PFSK-1 (cell line): ENCODE measurements at regions not wholly inside any gene's neighbourhood (a gene's known extent, or its start where the extent isn't known, plus 50 kb on each side); places are given as distances from the start of the nearest gene placed in this dataset.

ENCODE experiments used
- FOXP2 ChIP-seq: optimal IDR thresholded peaks from 2 replicates; pipeline ENCODE3; 2011; ENCODE audit warnings: borderline replicate concordance, control low read depth, inconsistent platforms; ENCODE audit not compliant: insufficient read depth; ENCODE audit errors: extremely low read length, extremely low read depth
- POLR2AphosphoS5 ChIP-seq: IDR thresholded peaks from 2 replicates; pipeline ENCODE4 v1.6.1; 2012; ENCODE audit warnings: low read depth, mild to moderate bottlenecking, control low read depth, low read length, moderate library complexity
- SIN3A ChIP-seq: IDR thresholded peaks from 2 replicates; pipeline ENCODE4 v1.6.1; 2012; ENCODE audit warnings: mild to moderate bottlenecking, low read length, moderate library complexity, borderline replicate concordance; ENCODE audit not compliant: insufficient read depth
- TAF1 ChIP-seq: IDR thresholded peaks from 2 replicates; pipeline ENCODE4 v1.6.1; 2012; ENCODE audit warnings: low read length, control low read depth, borderline replicate concordance; ENCODE audit not compliant: insufficient read depth
- TF ChIP-seq, protein P1 (sequence below), 2 experiments: IDR thresholded peaks; 2 replicates each; pipeline versions ENCODE4 v1.6.1 to v1.8.0; 2011 to 2012; ENCODE audit warnings: low read depth in 2 of 2, low read length in 2 of 2, control low read depth in 1 of 2, inconsistent platforms in 1 of 2, mild to moderate bottlenecking in 1 of 2, moderate library complexity in 1 of 2; ENCODE audit not compliant: insufficient read depth in 1 of 2

DNA sequence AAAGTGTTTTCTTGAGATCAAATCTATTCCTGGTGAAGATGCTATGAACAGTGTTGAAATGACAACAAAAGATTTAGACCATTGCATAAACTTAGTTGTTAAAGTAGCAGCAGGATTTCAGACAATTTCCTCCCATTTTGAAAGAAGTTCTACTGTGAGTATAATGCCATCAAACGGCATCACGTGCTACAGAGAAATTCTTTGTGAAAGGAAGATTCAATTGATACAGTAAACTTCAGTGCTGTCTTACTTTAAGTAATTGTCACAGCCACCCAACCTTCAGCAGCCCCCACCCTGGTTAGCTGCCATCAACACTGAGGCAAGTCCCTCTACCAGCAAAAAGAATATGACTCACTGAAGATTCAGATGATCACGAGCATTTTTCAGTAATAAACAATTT is 115.2 kb downstream of the TES start:
- TF ChIP-seq TAF1 (no peak), POLR2AphosphoS5 (no peak), SIN3A (no peak), FOXP2 (no peak)
- TF ChIP-seq, protein P1, sequence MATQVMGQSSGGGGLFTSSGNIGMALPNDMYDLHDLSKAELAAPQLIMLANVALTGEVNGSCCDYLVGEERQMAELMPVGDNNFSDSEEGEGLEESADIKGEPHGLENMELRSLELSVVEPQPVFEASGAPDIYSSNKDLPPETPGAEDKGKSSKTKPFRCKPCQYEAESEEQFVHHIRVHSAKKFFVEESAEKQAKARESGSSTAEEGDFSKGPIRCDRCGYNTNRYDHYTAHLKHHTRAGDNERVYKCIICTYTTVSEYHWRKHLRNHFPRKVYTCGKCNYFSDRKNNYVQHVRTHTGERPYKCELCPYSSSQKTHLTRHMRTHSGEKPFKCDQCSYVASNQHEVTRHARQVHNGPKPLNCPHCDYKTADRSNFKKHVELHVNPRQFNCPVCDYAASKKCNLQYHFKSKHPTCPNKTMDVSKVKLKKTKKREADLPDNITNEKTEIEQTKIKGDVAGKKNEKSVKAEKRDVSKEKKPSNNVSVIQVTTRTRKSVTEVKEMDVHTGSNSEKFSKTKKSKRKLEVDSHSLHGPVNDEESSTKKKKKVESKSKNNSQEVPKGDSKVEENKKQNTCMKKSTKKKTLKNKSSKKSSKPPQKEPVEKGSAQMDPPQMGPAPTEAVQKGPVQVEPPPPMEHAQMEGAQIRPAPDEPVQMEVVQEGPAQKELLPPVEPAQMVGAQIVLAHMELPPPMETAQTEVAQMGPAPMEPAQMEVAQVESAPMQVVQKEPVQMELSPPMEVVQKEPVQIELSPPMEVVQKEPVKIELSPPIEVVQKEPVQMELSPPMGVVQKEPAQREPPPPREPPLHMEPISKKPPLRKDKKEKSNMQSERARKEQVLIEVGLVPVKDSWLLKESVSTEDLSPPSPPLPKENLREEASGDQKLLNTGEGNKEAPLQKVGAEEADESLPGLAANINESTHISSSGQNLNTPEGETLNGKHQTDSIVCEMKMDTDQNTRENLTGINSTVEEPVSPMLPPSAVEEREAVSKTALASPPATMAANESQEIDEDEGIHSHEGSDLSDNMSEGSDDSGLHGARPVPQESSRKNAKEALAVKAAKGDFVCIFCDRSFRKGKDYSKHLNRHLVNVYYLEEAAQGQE (IDR thresholded peaks at IDR 0.05; ENCODE audit: insufficient read depth in 1 of 2, low read depth in 2 of 2, low read length in 2 of 2): no peak

DNA sequence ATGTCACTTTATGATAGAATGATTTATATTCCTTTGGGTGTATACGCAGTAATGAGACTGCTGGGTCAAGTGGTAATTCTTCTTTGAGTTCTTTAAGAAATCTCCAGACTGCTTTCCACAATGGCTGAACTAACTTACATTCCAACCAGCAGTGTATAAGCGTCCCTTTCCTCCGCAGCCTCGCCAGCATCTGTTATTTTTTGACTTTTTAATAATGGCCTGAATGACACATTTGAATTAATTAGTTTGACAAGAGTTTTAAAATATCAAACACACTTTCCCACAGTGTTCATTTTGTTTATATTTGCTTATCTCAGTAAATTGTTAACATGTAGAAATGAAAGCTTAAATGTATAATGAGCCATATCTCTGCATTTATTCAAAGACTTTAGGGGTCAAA is 116.8 kb downstream of the TES start:
- TF ChIP-seq POLR2AphosphoS5 (no peak), TAF1 (no peak)

DNA sequence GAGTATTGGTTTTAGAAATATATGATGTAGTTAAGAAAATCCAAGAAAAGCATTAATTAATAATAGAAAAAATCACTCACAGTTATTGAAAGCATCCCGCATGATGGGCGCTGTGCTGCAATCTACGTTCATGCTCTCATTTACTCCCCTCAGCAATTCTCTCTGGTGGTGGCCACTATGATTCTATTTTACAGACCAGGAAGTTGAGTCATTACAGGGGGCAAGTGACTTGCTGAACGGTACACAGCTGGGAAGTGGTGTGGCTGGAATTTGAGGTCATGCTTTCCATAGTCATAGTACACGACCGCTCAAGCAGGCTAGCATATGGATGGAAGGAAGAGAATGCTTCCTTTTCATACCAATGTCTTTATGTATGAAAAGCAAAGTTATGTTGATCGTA is 117.4 kb downstream of the TES start:
- no peak for TF ChIP-seq POLR2AphosphoS5
- TF ChIP-seq TAF1: no peak
- TF ChIP-seq SIN3A: no peak
- TF ChIP-seq FOXP2: no peak
- TF ChIP-seq, protein P1 (IDR thresholded peaks at IDR 0.05; ENCODE audit: insufficient read depth in 1 of 2, low read depth in 2 of 2, low read length in 2 of 2): no peak

DNA sequence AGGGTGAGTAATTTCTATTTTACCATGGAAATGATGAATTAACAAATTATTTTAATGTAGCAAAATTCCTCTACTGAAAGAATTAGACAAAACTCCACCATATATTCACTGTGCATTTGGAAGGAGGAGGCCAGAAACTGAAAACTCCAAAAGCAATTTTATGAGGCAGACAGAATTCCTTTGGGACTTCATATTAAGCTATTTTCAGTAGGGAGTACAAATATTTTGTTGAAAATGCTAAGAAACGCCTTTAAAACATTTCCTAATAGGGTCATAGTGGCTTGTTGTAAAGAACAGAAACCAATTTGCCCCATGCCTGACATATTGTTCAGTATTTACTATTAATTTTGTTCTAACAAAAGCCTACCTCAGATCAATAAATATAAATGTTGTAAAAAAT is 117.8 kb downstream of the TES start:
- TF ChIP-seq TAF1: no peak
- TF ChIP-seq POLR2AphosphoS5: no peak
- no peak for TF ChIP-seq FOXP2
- TF ChIP-seq SIN3A: no peak
- TF ChIP-seq, protein P1 (IDR thresholded peaks at IDR 0.05; ENCODE audit: insufficient read depth in 1 of 2, low read depth in 2 of 2, low read length in 2 of 2): no peak

DNA sequence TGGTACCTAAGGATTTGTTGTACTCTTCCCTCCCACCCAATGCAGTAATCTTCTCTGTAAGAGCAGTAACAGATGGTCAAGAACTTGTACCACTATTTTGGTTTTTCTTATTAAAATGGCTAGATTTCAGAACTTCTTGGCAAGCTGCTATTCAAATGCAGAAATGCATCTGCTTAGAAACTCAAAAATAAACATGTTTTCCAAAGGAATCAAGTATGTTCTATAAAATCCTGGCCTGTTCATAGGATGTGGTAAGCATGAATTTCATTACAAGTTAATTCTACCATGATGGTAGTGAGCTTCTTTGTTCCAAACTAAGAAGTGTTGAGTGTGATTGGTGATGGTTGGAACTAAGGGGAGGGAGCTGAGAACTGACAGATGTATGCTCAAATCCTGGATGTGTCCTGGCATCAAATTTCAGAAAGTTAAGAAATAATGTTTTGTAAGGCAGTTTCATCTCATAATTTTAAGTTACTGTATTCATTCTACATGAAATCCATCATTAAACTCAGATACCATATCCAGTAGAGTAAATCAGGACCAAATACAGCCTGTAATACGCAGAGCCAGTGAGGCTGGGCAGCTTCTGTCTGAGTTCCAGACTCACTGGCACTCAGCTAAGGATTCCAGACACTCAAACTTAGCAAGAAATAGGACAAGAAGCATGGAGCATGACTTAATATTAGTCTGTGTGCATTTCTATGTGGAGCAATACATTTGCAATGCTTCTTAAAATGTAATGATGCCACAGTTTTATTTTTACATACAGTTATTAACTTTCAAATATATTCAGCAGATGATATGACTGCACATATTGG is 119.6 kb downstream of the TES start:
- TF ChIP-seq, protein P1 (IDR thresholded peaks at IDR 0.05; ENCODE audit: insufficient read depth in 1 of 2, low read depth in 2 of 2, low read length in 2 of 2): no peak
- no peak for TF ChIP-seq SIN3A
- TF ChIP-seq FOXP2: no peak
- no peak for TF ChIP-seq POLR2AphosphoS5
- TF ChIP-seq TAF1: no peak
